H1 (cell line): ENCODE measurements at regions not wholly inside any gene's neighbourhood (a gene's known extent, or its start where the extent isn't known, plus 50 kb on each side); places are given as distances from the start of the nearest gene placed in this dataset.

Source experiments
- CBX8 ChIP-seq: fragments of 300-800, 300-1000 bp; sonication (generic); IDR thresholded peaks from 2 replicates; pipeline ENCODE4 v1.7.1; 2016; ENCODE audit warnings: low read depth, low read length, borderline replicate concordance
- EP300 ChIP-seq, 2 experiments: IDR thresholded peaks; 1 replicate in 1 of 2; 2 replicates in 1 of 2; pipeline ENCODE4 v1.6.1; 2011 to 2012; ENCODE audit warnings: low read depth in 2 of 2, low read length in 2 of 2, mild to moderate bottlenecking in 2 of 2, borderline replicate concordance in 1 of 2, inconsistent platforms in 1 of 2, moderate library complexity in 1 of 2
- MAFK ChIP-seq: IDR thresholded peaks from 2 replicates; pipeline ENCODE4 v1.6.1; 2012; ENCODE audit warnings: low read depth, mild to moderate bottlenecking, improper control_type of control experiment, low read length
- PHF8 ChIP-seq: fragments of 200-600 bp; sonication (generic); conservative IDR thresholded peaks from 2 replicates; pipeline ENCODE4 v1.7.1; 2012; ENCODE audit warnings: low read depth, mild to moderate bottlenecking, inconsistent platforms, low read length, moderate library complexity
- SUZ12 ChIP-seq: fragments of 200-600 bp; sonication (generic); IDR thresholded peaks from 2 replicates; pipeline ENCODE4 v1.6.1; 2012; ENCODE audit warnings: mild to moderate bottlenecking, inconsistent platforms, low read length, moderate library complexity, mixed read lengths
- TAF7 ChIP-seq: optimal IDR thresholded peaks from 2 replicates; pipeline ENCODE3; 2011; ENCODE audit warnings: low read depth, mild to moderate bottlenecking, inconsistent platforms, low read length, moderate library complexity, borderline replicate concordance

- TF ChIP-seq SUZ12 (no peak), TAF7 (no peak), PHF8 (no peak), EP300 (IDR thresholded peaks at IDR 0.05; ENCODE audit: borderline replicate concordance in 1 of 2, low read depth in 2 of 2, low read length in 2 of 2) (no peak), MAFK (no peak), CBX8 (no peak)
Observed at GRCh38 chr5:40078898-40079575, 600.7 kb upstream of the PTGER4 start (continued).
